KBM-7 (cell line): ENCODE measurements at regions not wholly inside any gene's neighbourhood (a gene's known extent, or its start where the extent isn't known, plus 50 kb on each side); places are given as distances from the start of the nearest gene placed in this dataset.

Experiments
- DNase-seq: peaks from one replicate; pipeline ENCODE4 v3.0.0-alpha.2; 2015
- in situ Hi-C: fragments of 300-500 bp; cut with MboI; formaldehyde crosslinking; loops from 2 replicates; pipeline ENCODE4 v1.14.3; 2020; ENCODE audit warnings: low sequenced_read_pairs, low pct_unique_long_range_greater_than_20kb, mixed read lengths

DNA sequence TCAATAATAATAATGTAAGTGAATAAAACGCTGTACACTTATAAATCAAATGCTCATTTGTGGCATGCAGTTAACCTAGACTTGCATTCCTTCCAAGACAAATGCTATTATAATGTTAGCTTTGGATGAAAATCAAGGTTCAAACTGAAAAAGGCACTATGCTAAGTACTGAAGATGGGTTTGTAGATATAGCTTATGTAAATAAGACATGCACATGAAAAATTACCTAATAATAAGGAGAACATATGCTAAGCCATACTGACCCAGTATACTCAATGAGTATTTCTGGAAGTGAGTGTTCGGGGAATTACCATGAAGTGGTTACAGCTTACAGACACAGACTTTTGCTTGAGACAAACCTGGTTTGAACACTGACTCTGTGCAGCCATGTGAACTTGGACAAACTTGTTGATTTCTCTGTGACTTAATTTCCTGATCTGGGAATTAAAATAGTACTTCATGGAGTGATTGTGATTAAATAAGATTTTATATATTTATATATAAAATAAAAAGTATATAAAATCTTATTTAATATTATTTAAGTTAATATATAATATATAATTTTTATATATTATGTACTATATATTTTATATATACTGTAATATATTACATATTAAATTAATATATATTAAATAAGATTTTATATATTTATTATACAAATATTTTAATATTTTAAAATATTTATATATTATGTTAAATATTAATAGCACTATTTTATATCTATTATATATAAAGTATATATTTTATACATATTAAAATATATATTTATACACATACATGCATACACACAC lies 159.2 kb downstream of the ZPLD1 start:
- in situ Hi-C loops, result no loop called here
- no peak for DNase-seq

DNA sequence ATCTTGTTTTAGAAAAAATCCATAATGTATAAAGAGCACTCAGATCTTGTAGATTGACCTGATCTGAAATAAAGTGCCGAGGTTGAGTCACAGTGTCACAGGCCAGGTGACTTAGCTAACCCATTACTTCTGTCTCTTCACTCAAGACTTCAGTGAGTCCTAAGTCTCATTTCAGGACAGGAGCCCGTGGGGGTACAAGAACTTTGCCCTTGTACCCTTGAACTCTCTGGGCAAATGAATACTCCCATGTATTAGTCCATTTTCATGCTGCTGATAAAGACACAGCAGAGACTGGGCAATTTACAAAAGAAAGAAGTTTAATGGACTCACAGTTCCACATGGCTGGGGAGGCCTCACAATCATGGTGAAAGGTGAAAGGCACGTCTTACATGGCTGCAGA lies 160.2 kb downstream of the ZPLD1 start:
- in situ Hi-C loops, result no loop called here

DNA sequence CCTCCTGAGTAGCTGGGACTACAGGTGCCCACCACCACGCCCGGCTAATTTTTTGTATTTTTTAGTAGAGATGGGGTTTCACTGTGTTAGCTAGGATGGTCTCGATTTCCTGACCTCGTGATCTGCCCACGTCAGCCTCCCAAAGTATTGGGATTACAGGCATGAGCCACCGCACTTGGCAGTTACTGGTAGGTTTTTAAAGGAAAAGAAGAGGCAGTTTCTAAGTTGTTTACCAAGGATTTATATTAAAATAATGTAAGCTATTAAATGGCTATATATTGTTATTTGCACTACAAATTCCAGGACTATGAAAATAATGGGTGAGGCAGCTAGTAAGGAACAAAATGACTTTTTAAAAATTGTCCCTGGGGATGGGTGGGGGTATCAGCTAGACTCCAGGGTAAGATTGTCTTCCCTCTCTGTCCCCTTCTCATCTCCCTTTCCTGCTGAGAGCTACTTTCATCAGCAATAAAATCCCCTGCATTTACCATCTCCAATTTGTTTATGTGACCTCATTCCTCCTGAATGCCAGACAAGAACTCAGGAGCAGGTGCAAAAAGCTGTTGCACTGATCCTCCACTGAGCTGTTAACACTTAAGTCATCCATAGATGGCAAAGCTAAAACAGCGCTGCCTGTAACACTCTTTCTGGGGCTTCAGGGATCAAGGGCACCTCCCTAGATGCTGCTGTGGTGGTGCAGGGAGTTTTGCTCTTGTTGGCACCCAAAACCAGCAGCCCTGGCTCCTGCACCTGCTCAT lies 165.2 kb downstream of the ZPLD1 start:
- in situ Hi-C loops, result no loop called here
- no peak for DNase-seq

More for the DNA sequence above, 160.2 kb downstream of the ZPLD1 start:
- no peak for DNase-seq

DNA sequence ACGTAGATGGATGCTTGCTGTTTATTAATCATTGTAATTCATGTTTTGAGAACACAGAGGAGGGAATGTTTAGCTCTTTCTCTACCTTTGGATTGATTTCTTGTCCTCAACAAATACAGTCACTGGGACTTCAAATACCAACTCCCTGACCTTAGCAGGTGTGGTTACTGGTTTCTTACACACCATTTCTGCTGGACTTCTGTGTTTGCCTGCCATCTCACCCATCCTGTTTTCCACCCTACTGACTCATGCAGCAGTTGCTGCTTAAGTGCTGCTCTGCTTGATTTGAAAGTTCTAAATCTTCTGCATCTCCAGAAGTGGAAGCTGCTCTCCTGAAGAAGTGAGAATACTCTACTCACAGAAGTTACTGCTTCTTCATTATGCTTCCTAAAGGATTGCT lies 170.3 kb downstream of the ZPLD1 start:
- in situ Hi-C loops, result no loop called here
- DNase-seq, result no peak

DNA sequence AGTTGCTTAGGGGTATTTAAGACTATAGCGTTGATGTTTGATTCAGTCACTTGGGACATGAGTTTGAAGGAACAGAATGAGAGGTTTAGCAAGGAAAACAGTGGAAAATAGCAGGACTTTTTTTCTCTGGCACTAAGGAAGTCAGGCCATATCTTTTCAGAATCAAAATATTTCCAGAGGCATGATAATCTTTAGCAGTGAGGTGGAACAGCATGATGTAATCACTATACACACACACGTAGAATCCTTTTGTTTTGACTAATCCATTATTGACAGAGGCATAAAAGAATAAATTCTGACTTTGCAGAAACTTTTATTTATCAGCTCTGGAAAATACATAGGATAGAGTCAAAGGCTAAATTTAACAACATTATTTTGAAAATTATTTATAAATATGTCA lies 174.1 kb downstream of the ZPLD1 start:
- in situ Hi-C loops, result no loop called here
- no peak for DNase-seq

DNA sequence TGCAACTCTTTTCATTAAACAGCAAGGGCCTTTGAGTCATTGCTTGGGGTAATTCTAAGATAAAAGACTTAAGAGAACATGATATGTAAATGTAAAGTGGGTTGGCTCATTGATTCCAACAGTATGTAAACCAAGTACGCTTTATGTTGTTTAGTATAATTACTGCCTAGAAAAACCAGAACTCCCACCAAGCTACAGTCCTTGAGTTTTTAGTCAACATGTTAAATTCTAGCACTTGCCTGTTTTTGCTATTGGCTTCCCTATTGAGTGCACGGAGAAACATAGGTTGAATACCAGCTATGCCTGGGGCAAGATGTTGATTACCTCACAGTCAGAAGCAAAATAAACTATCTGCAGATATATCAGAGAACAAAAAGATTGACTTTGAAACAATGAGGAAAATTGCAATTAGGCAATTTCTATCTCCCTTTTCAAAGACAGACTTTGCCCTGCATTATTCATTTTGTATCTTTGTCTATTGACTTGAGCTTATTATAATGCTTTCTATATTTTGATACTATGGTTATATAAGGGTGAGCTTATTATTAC lies 179.3 kb downstream of the ZPLD1 start:
- in situ Hi-C loops, result no loop called here
- DNase-seq, result no peak

DNA sequence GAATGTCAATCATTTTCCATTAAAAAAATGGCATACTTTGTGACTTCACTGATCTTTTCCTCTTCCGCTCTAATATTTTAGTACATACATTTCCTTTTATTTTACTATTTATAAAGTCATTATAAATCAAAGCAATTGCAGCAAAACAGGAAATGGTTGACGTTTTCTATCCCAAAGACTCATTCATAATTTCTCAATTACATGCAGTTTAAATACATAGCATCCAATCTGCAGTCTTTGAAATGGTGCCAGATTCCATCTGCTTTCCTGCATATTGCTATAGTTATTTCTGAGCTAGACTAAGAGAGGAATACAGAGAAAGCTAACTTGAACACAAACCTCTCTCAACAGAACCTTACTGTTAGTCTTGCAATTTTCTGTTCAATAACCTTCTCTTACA lies 179.8 kb downstream of the ZPLD1 start:
- no peak for DNase-seq
- in situ Hi-C loops, result no loop called here

DNA sequence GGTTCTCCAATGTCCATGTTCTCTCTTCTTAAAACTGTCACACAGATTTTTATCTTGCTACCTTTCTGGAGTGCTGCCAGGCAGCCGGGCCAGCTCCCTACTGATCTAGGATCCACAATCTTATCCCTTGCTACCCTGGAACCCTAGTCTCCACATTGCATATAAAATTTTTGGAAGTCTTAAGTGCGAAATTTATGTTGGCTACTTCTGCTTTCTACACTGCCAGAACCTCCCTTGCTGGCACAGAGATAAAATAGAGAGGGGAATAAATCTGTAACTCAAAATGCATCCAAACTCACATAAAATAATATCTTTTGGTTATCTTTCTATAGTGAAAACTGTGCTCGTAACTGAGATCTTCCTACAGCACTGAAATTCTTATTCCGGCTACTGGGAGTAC lies 182.6 kb downstream of the ZPLD1 start:
- no peak for DNase-seq
- in situ Hi-C loops, result no loop called here

DNA sequence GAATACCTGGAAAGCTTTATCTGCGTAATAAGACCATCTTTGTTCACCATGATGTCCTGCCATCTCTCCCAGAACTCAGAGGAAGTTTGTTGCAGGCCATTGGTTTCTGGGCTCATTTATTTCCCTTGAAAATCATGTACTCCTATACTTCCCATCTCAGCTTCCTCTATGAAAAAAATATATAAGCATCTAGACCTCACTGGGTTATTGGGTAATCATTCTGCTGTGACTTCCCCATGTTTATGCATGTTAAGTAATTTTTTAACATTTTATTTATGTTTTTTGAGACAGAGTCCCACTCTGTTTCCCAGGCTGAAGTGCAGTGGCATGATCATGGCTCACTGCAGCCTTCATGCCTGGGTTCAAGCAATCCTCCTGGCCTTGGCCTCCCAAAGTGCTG lies 184.5 kb downstream of the ZPLD1 start:
- in situ Hi-C loops, result no loop called here
- DNase-seq, result no peak

DNA sequence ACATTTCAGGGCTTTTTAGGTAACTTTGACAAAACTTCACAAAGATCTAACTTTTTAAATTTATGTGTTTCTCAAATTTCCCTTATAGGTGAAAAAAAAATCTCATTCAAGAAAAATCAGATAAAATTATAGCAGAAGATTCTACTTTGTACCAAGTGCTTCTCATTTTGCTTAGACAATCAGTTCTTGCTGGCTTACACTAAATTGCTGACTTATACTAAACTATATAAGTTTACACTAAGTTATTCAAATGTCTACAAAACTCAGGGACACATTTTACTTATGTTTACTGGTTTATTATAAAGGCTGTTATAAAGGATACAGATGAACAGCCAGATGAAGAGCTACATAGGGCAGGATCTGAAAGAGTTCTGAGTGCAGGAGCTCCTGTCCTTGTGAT lies 195.1 kb downstream of the ZPLD1 start:
- in situ Hi-C loops, result no loop called here
- no peak for DNase-seq

DNA sequence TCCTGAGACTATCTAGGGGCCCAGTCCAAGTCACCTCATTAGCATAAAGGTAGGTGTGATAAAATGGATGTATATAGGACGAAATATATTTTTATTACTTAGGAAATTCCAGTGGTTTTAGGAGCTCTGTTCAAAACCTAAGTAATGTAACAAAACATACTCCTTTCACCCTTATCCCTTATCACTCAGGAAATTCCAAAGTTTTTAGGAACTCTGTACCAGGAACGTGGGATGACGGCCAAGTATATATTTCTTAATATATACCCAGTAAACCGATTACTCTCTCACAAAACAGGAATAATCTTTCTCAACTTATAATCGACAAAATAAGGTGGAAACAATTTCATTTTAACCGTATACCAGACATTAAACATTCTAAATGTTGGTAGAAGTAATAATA lies 195.7 kb downstream of the ZPLD1 start:
- DNase-seq, result no peak
- in situ Hi-C loops, result no loop called here

DNA sequence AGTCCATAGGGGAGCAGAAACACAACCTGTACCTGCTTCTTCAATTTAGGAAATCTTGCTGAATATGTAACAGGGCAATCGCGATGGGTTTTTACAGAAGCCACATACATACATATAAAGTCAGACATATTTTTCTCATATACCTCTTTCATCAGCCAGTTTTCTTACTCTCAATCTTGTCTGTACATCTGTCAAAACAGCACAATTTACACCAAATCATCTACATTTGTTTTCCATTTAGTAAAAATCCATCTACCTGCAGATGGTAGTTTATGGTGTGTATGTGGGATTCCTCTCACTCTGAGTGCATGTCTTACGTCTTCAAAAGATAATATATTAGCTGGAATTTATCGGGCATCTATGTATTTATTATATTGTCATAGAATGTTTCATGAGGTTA lies 208.7 kb downstream of the ZPLD1 start:
- in situ Hi-C loops, result no loop called here
- no peak for DNase-seq

DNA sequence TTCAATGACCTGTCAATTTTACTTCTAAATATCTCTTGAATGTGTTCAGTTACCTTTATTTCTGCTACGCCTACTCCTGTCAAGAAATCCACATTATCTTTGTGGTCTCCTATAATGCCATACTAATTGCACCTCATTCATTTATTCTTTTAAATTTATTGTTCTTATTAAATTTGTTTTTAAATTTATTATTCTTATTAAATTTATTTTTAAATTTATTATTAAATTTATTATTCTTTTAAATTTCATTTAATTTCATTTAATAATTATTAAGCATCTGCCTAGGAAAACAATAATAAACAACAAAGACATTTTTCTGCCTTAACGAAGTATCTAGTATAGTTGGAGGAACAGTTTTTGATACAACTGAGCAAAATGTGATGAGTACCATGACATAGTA lies 211.7 kb downstream of the ZPLD1 start:
- no peak for DNase-seq
- in situ Hi-C loops, result no loop called here

DNA sequence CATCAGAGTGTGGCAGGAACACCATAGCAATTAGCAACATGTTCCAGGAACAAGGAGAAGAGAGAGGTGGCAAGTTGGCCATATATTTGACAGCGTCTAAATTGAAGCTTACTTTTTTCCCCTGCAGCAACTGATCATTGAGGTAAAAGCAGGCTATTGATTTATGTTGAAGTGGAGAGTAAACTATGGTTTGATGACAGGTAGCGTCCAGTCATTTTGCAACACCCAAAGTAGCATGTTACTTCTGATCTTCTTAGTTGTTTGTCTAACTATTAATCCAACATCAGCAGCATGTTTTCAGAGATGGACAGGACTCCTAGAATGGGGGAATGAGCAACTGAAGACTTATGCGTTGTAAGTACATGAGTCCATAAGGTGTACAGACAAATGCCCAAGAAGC lies 225.8 kb downstream of the ZPLD1 start:
- in situ Hi-C loops, result no loop called here
- no peak for DNase-seq

DNA sequence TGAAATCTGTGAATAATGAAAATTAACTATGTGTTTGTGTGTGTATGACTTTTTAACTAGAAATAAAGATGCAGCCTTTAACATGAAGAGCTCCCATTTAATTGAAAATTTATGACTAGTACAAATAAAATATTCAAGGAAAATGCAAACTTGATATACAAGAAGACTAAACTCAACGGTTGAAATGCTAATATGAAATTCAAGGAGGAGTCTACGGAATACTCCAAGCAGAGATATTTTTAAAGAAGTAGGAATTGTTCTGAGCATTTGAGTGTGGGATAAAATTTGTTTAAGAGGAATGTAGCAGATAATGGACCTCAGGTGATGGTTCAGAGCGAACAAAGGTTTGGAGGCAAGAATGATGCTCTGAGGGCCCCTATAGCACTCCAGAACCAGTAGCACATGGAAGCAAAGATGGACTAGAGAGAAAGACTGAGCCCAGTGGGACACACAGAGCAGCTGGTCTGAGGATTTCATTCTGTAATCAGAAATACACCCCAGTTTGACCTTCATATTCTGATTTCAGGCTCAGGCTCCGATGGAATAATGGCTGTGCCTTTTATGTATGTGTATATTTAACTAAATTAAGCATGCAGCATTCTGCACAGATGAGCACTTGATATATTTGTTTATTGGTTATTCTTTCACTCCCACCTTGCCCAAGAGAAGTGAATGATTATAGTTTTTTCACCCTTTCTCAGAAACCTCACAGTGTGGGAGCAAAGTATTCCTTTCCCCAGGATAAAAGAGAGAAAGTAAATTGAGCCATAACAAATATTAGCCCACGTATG lies 227.1 kb downstream of the ZPLD1 start:
- in situ Hi-C loops, result no loop called here
- no peak for DNase-seq

DNA sequence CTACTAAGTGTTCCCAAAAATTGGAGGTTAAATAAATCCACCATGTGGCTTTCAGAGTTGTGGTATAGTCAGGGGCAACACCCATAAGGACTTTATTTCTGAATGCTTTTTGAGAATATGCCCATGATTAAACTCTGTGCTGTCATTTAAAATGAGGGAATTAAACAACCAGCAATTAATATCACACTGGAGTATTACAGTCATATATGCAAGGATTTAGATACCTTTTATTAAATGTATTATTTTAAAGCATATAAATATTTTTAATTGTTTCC lies 227.6 kb downstream of the ZPLD1 start:
- in situ Hi-C loops, result no loop called here
- no peak for DNase-seq

DNA sequence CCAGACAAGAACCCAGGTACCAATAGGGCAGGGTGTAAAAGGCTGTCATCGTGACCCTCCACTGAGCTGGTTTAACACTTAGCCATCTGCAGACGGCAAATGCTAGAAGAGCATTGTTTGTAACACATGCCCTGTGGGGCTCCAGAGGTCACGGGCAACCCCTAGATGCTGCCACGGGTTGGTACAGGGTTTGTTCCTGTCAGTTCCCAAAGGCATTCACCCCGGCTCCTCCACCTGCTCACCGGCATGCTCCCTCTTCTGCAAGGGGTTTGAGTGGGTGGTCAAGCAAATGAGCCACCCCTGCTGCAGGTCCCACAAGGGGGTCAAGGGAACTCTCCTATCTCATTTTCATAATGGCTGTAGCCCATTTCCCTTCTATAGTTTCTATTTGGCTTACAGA lies 229.3 kb downstream of the ZPLD1 start:
- in situ Hi-C loops, result no loop called here
- no peak for DNase-seq

DNA sequence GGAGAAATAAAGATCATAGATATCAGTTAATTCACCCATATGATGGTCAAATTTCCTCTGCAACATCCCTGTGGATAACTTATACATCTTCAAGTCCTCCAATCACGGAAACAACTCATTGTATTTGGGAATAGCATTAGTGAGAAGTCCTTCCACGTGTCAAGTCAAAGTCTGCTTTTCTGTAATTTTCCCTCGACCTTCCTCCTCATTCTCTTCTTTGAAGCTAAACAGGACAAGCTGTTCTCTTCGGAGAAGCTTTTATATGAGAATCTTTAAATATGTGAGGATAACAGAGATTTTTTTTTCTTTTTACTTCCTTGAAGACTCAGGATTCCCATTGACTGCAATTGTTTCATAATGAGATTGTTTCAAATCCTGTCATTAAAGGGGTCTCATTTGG lies 230.4 kb downstream of the ZPLD1 start:
- in situ Hi-C loops, result no loop called here

DNA sequence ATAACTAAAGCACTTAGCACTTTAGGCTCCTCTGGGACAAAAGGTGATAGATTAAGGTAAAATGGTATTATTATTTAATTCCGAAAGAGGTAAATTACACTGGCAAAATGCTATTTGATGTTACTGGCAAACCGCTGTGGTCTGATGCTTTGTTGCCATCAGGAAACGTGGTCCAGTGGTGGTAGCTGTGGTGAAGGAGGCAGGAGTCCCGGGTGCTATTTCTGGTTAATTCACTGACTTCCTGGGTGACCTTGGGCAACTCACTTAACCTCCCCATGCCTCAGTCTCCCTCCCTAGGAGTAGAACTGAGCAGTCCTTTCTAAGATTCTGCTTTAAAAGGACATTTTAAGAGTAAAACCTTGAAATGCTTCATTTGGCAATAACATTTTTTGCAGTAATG lies 233.4 kb downstream of the ZPLD1 start:
- in situ Hi-C loops, result no loop called here
- DNase-seq, result no peak

More for the DNA sequence above, 230.4 kb downstream of the ZPLD1 start:
- DNase-seq, result no peak

DNA sequence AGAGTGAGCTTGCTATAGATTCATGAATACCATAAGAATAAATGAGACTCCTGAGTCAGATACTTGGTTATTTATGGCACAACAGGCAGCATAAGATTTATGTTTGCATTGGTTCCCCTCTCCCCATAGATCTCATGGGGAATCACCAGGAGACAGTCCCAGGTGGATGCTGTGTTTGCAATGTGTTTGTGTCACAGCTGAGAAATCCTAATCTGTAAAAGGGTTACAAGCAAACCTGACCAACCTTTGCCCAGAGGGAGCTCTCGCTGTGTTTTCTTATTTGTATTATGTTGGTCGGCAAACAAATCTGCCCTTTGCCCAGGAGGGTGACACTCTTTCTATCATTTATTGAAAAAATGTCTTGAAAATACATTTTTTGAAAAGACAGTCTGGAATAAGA lies 236.2 kb downstream of the ZPLD1 start:
- no peak for DNase-seq
- in situ Hi-C loops, result no loop called here
